GM12892 (cell line): ENCODE measurements at regions not wholly inside any gene's neighbourhood (a gene's known extent, or its start where the extent isn't known, plus 50 kb on each side); places are given as distances from the start of the nearest gene placed in this dataset.

Experiments
- POLR2A ChIP-seq: IDR thresholded peaks from 2 replicates; pipeline ENCODE4 v1.6.1; 2011; ENCODE audit warnings: low read depth, low read length, control low read depth
- POLR2AphosphoS5 ChIP-seq: IDR thresholded peaks from 2 replicates; pipeline ENCODE4 v1.6.1; 2011; ENCODE audit warnings: low read depth, low read length, control low read depth
- TAF1 ChIP-seq: IDR thresholded peaks from 2 replicates; pipeline ENCODE4 v1.6.1; 2011; ENCODE audit warnings: low read depth, mild to moderate bottlenecking, control low read depth, low read length, borderline replicate concordance

DNA sequence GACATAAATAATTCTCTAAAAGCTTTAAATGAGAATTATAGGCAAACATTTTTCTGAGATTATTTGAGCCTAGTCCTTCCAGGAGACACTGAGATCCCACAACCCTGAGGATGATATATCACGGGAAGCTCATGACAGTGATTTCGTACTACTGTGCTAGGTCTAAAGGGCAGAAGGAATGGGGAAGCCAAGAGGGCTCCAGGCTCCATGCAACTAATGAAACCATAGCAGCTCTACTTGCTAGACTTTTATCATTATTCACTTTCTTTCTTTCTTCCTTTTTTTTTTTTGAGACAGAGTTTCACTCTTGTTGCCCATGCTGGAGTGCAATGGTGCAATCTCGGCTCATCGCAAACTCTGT, 57.3 kb upstream of the SGK1 start:
- TF ChIP-seq POLR2A (no peak), POLR2AphosphoS5 (no peak), TAF1 (no peak)
